HepG2 (cell line): ENCODE measurements at regions not wholly inside any gene's neighbourhood (a gene's known extent, or its start where the extent isn't known, plus 50 kb on each side); places are given as distances from the start of the nearest gene placed in this dataset.

Source experiments
- ATAC-seq: fragments of 200-7000 bp; cut with Tn5 transposase; 3 replicates; pipeline ENCODE4 v1.9.1; 2020; ENCODE audit warnings: mild to moderate bottlenecking, moderate library complexity
- BruUV-seq: library from RNA; stranded (reverse); fragments of 400-500 nt; replicated peaks from 2 replicates; lab custom pipeline; 2021; lab: Mats Ljungman, UMichigan
- CTCF ChIA-PET: fragments of 300-600 bp; formaldehyde crosslinking; extraction: SDS; loops from one replicate; lab custom pipeline; 2021; ENCODE audit warnings: low total read pairs, inconsistent platforms, low intra/inter-chr PET ratio; lab: Yijun Ruan, JAX
- POLR2A ChIA-PET: fragments of 350-600 bp; sonication (Branson Sonifier 250); formaldehyde crosslinking; loops from one replicate; lab custom pipeline; 2020; ENCODE audit warnings: antibody characterized with exemption, inconsistent platforms; lab: Yijun Ruan, JAX
- DNase-seq: peaks from one replicate; pipeline ENCODE4 v3.0.0-alpha.2; 2015; ENCODE audit warnings: low spot score
- FAIRE-seq: peaks from 3 replicates; lab custom pipeline; 2011; peaks lifted over from hg19 to GRCh38; lab: Jason Lieb, UNC
- H2AFZ ChIP-seq: one replicate; pipeline ENCODE4 v1.6.1; 2011; ENCODE audit warnings: low read length, inconsistent platforms
- H3K27ac ChIP-seq: fragments of 300-600 bp; 3 replicates; pipeline ENCODE4 v1.8.0; 2011; ENCODE audit warnings: mixed run types, mild to moderate bottlenecking, mixed read lengths, low read length, inconsistent platforms; ENCODE audit not compliant: insufficient read depth; ENCODE audit errors: extremely low read length
- H3K27me3 ChIP-seq, 2 experiments: fragments of 200-600 bp in 1 of 2; 2 replicates in 1 of 2; 3 replicates in 1 of 2; pipeline versions ENCODE4 v1.6.0 to v1.8.0; 2011; ENCODE audit warnings: low read length in 2 of 2, mild to moderate bottlenecking in 2 of 2, moderate library complexity in 2 of 2, inconsistent platforms in 1 of 2; ENCODE audit not compliant: insufficient read depth in 2 of 2, control insufficient read depth in 1 of 2
- H3K36me3 ChIP-seq, 2 experiments: fragments of 200-600 bp in 1 of 2; replicated peaks in 1 of 2; 2 replicates in 1 of 2; 3 replicates in 1 of 2; pipeline versions ENCODE4 v1.5.1 to v1.8.0; 2011; ENCODE audit warnings: low read length in 2 of 2, inconsistent platforms in 1 of 2; ENCODE audit not compliant: insufficient read depth in 2 of 2, control insufficient read depth in 1 of 2
- H3K4me1 ChIP-seq: 2 replicates; pipeline ENCODE4 v1.5.1; 2012; ENCODE audit warnings: low read length, inconsistent platforms; ENCODE audit not compliant: insufficient read depth
- H3K4me2 ChIP-seq: 2 replicates; pipeline ENCODE4 v1.6.0; 2011; ENCODE audit warnings: low read depth, low read length, inconsistent platforms
- H3K4me3 ChIP-seq, 3 experiments: fragments of 200-600 bp in 1 of 3; sonication (generic), shearing (Covaris generic) in 1 of 3; replicated peaks in 1 of 3; 2 replicates each; pipeline ENCODE4 v1.5.1; 2011 to 2016; ENCODE audit warnings: low read length in 3 of 3, inconsistent platforms in 2 of 3, low read depth in 2 of 3, mild to moderate bottlenecking in 2 of 3, control low read depth in 1 of 3, mixed read lengths in 1 of 3; ENCODE audit not compliant: insufficient read depth in 1 of 3
- H3K79me2 ChIP-seq: one replicate; pipeline ENCODE4 v1.6.1; 2011; ENCODE audit warnings: low read length, inconsistent platforms; ENCODE audit not compliant: insufficient read depth
- H3K9ac ChIP-seq: 2 replicates; pipeline ENCODE4 v1.6.0; 2011; ENCODE audit warnings: mild to moderate bottlenecking, low read depth, low read length, inconsistent platforms; ENCODE audit not compliant: insufficient read depth
- H3K9me3 ChIP-seq: 2 replicates; pipeline ENCODE4 v1.5.1; 2012; ENCODE audit warnings: mild to moderate bottlenecking, low read length
- H4K20me1 ChIP-seq: 2 replicates; pipeline ENCODE4 v1.6.0; 2011; ENCODE audit warnings: inconsistent platforms, mild to moderate bottlenecking, low read length, moderate library complexity; ENCODE audit not compliant: insufficient read depth
- FOXA3 ChIP-seq: IDR thresholded peaks from 2 replicates; pipeline ENCODE4 v1.6.1; 2016; ENCODE audit warnings: missing genetic modification reagents, missing compliant biosample characterization
- HOMEZ ChIP-seq: IDR thresholded peaks from 2 replicates; pipeline ENCODE4 v1.6.1; 2016; ENCODE audit warnings: low read depth
- KLF6 ChIP-seq: IDR thresholded peaks from 2 replicates; pipeline ENCODE4 v1.8.0; 2016; ENCODE audit warnings: missing biosample characterization, missing genetic modification reagents
- ZNF292 ChIP-seq: sonication (generic); formaldehyde crosslinking; IDR thresholded peaks from 2 replicates; pipeline ENCODE4 v1.8.1; 2022; ENCODE audit warnings: mild to moderate bottlenecking, low read depth, missing genetic modification reagents, borderline replicate concordance
- ZNF615 ChIP-seq: sonication (generic); formaldehyde crosslinking; IDR thresholded peaks from 2 replicates; pipeline ENCODE4 v1.5.0; 2020; ENCODE audit warnings: mild to moderate bottlenecking, missing genetic modification reagents, borderline replicate concordance
- ZNF841 ChIP-seq: sonication (generic); formaldehyde crosslinking; IDR thresholded peaks from 2 replicates; pipeline ENCODE4 v1.8.1; 2023; ENCODE audit warnings: missing genetic modification reagents, borderline replicate concordance
- WGBS: methylation state at CpG from one replicate; pipeline ENCODE4 v1.1.6; 2017; ENCODE audit warnings: low lambda C conversion rate; 5-methylcytosine and 5-hydroxymethylcytosine counted together
- in situ Hi-C: cut with HindIII; loops from 2 replicates; pipeline ENCODE4 v1.10.0; 2017; ENCODE audit warnings: low pct_unique_long_range_greater_than_20kb; ENCODE audit not compliant: extremely low pct_ligation_motif_present
- intact Hi-C: fragments of 100-400 bp; cut with micrococcal nuclease; formaldehyde crosslinking; loops from one replicate; pipeline ENCODE4 v1.10.0; 2022; ENCODE audit not compliant: unreplicated experiment

GRCh38 chr14:84688297-84689025 is 841.5 kb upstream of the FLRT2 start:
- BruUV-seq = no TSS peak
- no peak overlapping the region for H3K4me3 ChIP-seq
- H3K27me3 ChIP-seq = no peaks in the 10 kb centered on the region
- ATAC-seq (no peak), DNase-seq (no peak), FAIRE-seq (no peak)
- peaks cover 66% of the 10 kb centered on the region for H3K9me3 ChIP-seq
- ChIA-PET POLR2A (no interaction called here), CTCF (no interaction called here)
- WGBS = 5% methylated on average over 7 of the region's 7 CpGs
- no peaks in the 10 kb centered on the region for H3K4me1 ChIP-seq
- H3K4me2 ChIP-seq = no peak overlapping the region
- TF ChIP-seq KLF6 (CRISPR knock-in tag) = no peak
- TF ChIP-seq HOMEZ (CRISPR knock-in tag) = no peak
- in situ Hi-C loops = no loop called here
- no peaks in the 10 kb centered on the region for H3K79me2 ChIP-seq
- intact Hi-C loops = no loop called here
- no peak overlapping the region for H2AFZ ChIP-seq
- H3K9ac ChIP-seq = no peak overlapping the region
- no peaks in the 10 kb centered on the region for H3K36me3 ChIP-seq
- H3K27ac ChIP-seq = no peak overlapping the region
- H4K20me1 ChIP-seq = no peaks in the 10 kb centered on the region

- Histone ChIP-seq H3K27ac (no peak overlapping the region), H3K36me3 (no peaks in the 10 kb centered on the region), H3K9me3 (peaks cover 68% of the 10 kb centered on the region), H3K4me3 (no peak overlapping the region), H3K79me2 (no peaks in the 10 kb centered on the region), H3K9ac (no peak overlapping the region), H3K4me2 (no peak overlapping the region), H2AFZ (no peak overlapping the region), H4K20me1 (no peaks in the 10 kb centered on the region), H3K27me3 (no peaks in the 10 kb centered on the region), H3K4me1 (no peaks in the 10 kb centered on the region)
- DNase-seq (no peak), ATAC-seq (no peak), FAIRE-seq (no peak)
- in situ Hi-C loops (no loop called here), intact Hi-C loops (no loop called here)
- CTCF ChIA-PET = no interaction called here
- no TSS peak for BruUV-seq
- POLR2A ChIA-PET = no interaction called here
- TF ChIP-seq ZNF615 = no peak
- no peak for TF ChIP-seq ZNF841 (CRISPR knock-in tag)
- TF ChIP-seq ZNF292 (CRISPR knock-in tag) = no peak
- TF ChIP-seq FOXA3 = no peak
These were observed 835.8 kb upstream of the FLRT2 start for GRCh38 chr14:84694161-84694560.
